Upper lobe of right lung (tissue), 1 donor: ENCODE measurements at regions not wholly inside any gene's neighbourhood (a gene's known extent, or its start where the extent isn't known, plus 50 kb on each side); places are given as distances from the start of the nearest gene placed in this dataset.

Experiments used
- ATAC-seq: fragments of 200-7000 bp; cut with Tn5 transposase; one replicate; pipeline ENCODE4 v1.9.1; 2020; ENCODE audit warnings: mild to moderate bottlenecking, moderate library complexity
- DNase-seq: peaks from one replicate; pipeline ENCODE4 v3.0.0-alpha.2; 2020
- H3K27ac ChIP-seq: fragments of 200-600 bp; one replicate; pipeline ENCODE4 v1.8.0; 2022
- H3K27me3 ChIP-seq: fragments of 200-600 bp; one replicate; pipeline ENCODE4 v1.8.0; 2022; ENCODE audit warnings: mild to moderate bottlenecking
- H3K36me3 ChIP-seq: fragments of 200-600 bp; one replicate; pipeline ENCODE4 v1.8.0; 2022
- H3K4me1 ChIP-seq: fragments of 200-600 bp; one replicate; pipeline ENCODE4 v1.8.0; 2022
- H3K4me3 ChIP-seq: fragments of 200-600 bp; one replicate; pipeline ENCODE4 v1.8.0; 2022; ENCODE audit warnings: mild to moderate bottlenecking
- H3K9me3 ChIP-seq: fragments of 200-600 bp; one replicate; pipeline ENCODE4 v1.8.0; 2022
- intact Hi-C: fragments of 100-400 bp; cut with DNase I; formaldehyde crosslinking; loops from one replicate; pipeline ENCODE4 v1.11.0; 2022
- TF ChIP-seq, protein P1 (sequence below): fragments of 200-600 bp; IDR thresholded peaks from one replicate; pipeline ENCODE4 v1.8.0; 2022; ENCODE audit warnings: antibody characterized with exemption
- donor health status: DM: no; HTN: yes; CAD: no; lungs with severe emphysema.

- DNase-seq (no peak), ATAC-seq (no peak)
- TF ChIP-seq, protein P1, sequence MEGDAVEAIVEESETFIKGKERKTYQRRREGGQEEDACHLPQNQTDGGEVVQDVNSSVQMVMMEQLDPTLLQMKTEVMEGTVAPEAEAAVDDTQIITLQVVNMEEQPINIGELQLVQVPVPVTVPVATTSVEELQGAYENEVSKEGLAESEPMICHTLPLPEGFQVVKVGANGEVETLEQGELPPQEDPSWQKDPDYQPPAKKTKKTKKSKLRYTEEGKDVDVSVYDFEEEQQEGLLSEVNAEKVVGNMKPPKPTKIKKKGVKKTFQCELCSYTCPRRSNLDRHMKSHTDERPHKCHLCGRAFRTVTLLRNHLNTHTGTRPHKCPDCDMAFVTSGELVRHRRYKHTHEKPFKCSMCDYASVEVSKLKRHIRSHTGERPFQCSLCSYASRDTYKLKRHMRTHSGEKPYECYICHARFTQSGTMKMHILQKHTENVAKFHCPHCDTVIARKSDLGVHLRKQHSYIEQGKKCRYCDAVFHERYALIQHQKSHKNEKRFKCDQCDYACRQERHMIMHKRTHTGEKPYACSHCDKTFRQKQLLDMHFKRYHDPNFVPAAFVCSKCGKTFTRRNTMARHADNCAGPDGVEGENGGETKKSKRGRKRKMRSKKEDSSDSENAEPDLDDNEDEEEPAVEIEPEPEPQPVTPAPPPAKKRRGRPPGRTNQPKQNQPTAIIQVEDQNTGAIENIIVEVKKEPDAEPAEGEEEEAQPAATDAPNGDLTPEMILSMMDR: no peak
- no peak overlapping the region for H3K4me3 ChIP-seq
- H3K4me1 ChIP-seq: no peaks in the 10 kb centered on the region
- H3K36me3 ChIP-seq: no peaks in the 10 kb centered on the region
- intact Hi-C loops: no loop called here
- no peaks in the 10 kb centered on the region for H3K27me3 ChIP-seq
- no peak overlapping the region for H3K27ac ChIP-seq
- H3K9me3 ChIP-seq: no peaks in the 10 kb centered on the region
Observed at GRCh38 chr5:91976451-91976850, 593.3 kb upstream of the ARRDC3 start.

GRCh38 chr5:91963166-91963565 lies 580.0 kb upstream of the ARRDC3 start:
- Histone ChIP-seq H3K36me3 (no peaks in the 10 kb centered on the region), H3K4me1 (no peaks in the 10 kb centered on the region), H3K27ac (no peak overlapping the region), H3K27me3 (no peaks in the 10 kb centered on the region), H3K4me3 (no peak overlapping the region), H3K9me3 (no peaks in the 10 kb centered on the region)
- intact Hi-C loops: no loop called here
- ATAC-seq: no peak
- TF ChIP-seq, protein P1: no peak
- DNase-seq: no peak

DNA sequence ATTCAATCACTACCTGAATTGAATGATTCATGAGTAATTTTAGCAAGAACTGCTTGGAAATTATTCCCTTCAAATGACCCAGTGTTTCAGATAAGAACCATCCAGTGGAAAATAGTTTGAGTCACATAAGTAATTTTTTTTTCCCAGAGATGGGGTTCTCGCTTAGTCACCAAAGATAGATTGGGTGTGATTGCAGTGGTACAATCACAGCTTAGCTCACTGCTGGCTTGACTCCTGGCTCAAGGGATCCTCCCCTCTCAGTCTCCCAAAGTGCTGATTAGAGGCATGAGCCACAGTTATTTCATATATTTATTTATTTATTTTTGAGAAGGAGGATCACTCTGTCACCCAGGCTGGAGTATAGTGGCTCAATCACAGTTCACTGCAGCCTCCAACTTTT lies 574.5 kb upstream of the ARRDC3 start:
- H3K36me3 ChIP-seq: no peaks in the 10 kb centered on the region
- ATAC-seq (no peak), DNase-seq (no peak)
- no peak overlapping the region for H3K27ac ChIP-seq
- intact Hi-C loops: no loop called here
- no peaks in the 10 kb centered on the region for H3K27me3 ChIP-seq
- no peak overlapping the region for H3K4me3 ChIP-seq
- H3K9me3 ChIP-seq: no peaks in the 10 kb centered on the region
- H3K4me1 ChIP-seq: no peaks in the 10 kb centered on the region
- TF ChIP-seq, protein P1: no peak

DNA sequence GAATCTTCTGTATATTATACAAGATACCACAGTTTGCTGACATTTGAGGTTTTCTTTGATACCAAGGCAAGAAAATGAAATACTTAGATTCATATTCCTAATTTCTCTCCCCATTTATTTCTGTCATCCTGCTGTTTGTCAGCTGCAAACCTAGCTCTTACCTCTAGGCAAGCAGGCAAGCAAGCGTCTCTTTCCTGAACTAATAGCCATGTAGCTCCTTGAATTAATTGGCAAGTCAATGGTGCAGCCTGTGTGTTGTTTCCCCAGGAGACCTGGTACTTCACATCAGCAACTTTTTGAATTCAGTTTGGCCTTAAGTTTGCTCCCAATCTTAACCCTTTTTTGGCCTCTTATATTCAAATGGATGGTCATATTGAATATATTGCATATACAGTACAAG lies 573.6 kb upstream of the ARRDC3 start:
- TF ChIP-seq, protein P1: no peak
- Histone ChIP-seq H3K27me3 (no peaks in the 10 kb centered on the region), H3K36me3 (no peaks in the 10 kb centered on the region), H3K4me3 (no peak overlapping the region), H3K9me3 (no peaks in the 10 kb centered on the region), H3K27ac (no peak overlapping the region), H3K4me1 (no peaks in the 10 kb centered on the region)
- no peak for ATAC-seq
- intact Hi-C loops: no loop called here
- no peak for DNase-seq

DNA sequence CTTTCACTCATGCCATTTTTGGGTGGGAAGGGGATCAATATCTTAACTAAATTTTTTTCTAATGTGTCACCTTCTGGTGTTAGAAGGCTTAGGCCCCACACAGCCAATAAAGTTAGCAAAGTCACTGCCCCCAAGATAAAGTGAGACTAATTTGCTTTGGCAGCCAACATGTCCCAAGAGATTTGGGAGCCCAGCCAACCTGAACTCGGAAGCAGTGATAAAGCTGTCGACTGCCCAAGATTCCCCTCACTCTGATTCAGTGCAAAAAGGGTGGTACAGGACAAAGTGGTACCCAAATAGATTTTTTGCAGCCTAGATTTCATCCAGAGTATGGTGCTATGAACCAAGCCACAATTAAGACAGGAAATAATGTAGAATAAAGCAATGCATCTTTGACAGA lies 572.5 kb upstream of the ARRDC3 start:
- Histone ChIP-seq H3K27me3 (no peaks in the 10 kb centered on the region), H3K9me3 (no peaks in the 10 kb centered on the region), H3K4me1 (no peaks in the 10 kb centered on the region), H3K27ac (no peak overlapping the region), H3K36me3 (no peaks in the 10 kb centered on the region), H3K4me3 (no peak overlapping the region)
- ATAC-seq (no peak), DNase-seq (no peak)
- TF ChIP-seq, protein P1: no peak
- intact Hi-C loops: no loop called here

GRCh38 chr5:91954136-91954535 lies 571.0 kb upstream of the ARRDC3 start:
- intact Hi-C loops: no loop called here
- ATAC-seq (no peak), DNase-seq (no peak)
- H3K9me3 ChIP-seq: no peaks in the 10 kb centered on the region
- H3K27me3 ChIP-seq: no peaks in the 10 kb centered on the region
- no peak overlapping the region for H3K4me3 ChIP-seq
- TF ChIP-seq, protein P1: no peak
- no peak overlapping the region for H3K27ac ChIP-seq
- no peaks in the 10 kb centered on the region for H3K4me1 ChIP-seq
- H3K36me3 ChIP-seq: no peaks in the 10 kb centered on the region
